WTC11 (cell line): ENCODE measurements at regions not wholly inside any gene's neighbourhood (a gene's known extent, or its start where the extent isn't known, plus 50 kb on each side); places are given as distances from the start of the nearest gene placed in this dataset.

Experiments used
- ATAC-seq: fragments of 200-7000 bp; cut with Tn5 transposase; 2 replicates; pipeline ENCODE4 v1.10.0; 2021; ENCODE audit warnings: mild to moderate bottlenecking, moderate library complexity
- CTCF ChIA-PET: fragments of 300-600 bp; sonication (Branson Sonifier 250); formaldehyde crosslinking; loops from one replicate; lab custom pipeline; 2021; ENCODE audit warnings: antibody characterized with exemption; lab: Charles Lee
- POLR2A ChIA-PET: fragments of 350-600 bp; sonication (Branson Sonifier 250); formaldehyde crosslinking; loops from one replicate; lab custom pipeline; 2021; ENCODE audit warnings: antibody characterized with exemption; lab: Charles Lee
- DNase-seq: peaks from one replicate; pipeline ENCODE4 v3.0.0; 2021; ENCODE audit warnings: low spot score
- H3K27ac Mint-ChIP-seq: 2 replicates; pipeline ENCODE4 v1.8.0; 2021; ENCODE audit warnings: mixed read lengths
- H3K27me3 Mint-ChIP-seq: 2 replicates; pipeline ENCODE4 v1.8.0; 2021; ENCODE audit warnings: low read depth, mild to moderate bottlenecking, moderate library complexity, mixed read lengths
- H3K36me3 Mint-ChIP-seq: 2 replicates; pipeline ENCODE4 v1.8.0; 2021; ENCODE audit warnings: mixed read lengths
- H3K4me1 Mint-ChIP-seq: 2 replicates; pipeline ENCODE4 v1.8.0; 2022; ENCODE audit warnings: mixed read lengths
- H3K4me3 Mint-ChIP-seq: 2 replicates; pipeline ENCODE4 v1.8.0; 2021; ENCODE audit warnings: mild to moderate bottlenecking, moderate library complexity, mixed read lengths
- H3K9me3 Mint-ChIP-seq: 2 replicates; pipeline ENCODE4 v1.8.0; 2021; ENCODE audit warnings: mixed read lengths
- AFF4 ChIP-seq: sonication (generic); formaldehyde crosslinking; IDR thresholded peaks from 2 replicates; pipeline ENCODE4 v1.8.1; 2023; ENCODE audit warnings: mild to moderate bottlenecking, missing genetic modification reagents, borderline replicate concordance
- E2F5 ChIP-seq: sonication (generic); formaldehyde crosslinking; IDR thresholded peaks from 2 replicates; pipeline ENCODE4 v1.8.1; 2022; ENCODE audit warnings: mild to moderate bottlenecking, moderate library complexity, missing genetic modification reagents
- ESRRA ChIP-seq: sonication (generic); formaldehyde crosslinking; IDR thresholded peaks from 2 replicates; pipeline ENCODE4 v1.8.1; 2022; ENCODE audit warnings: mild to moderate bottlenecking, missing genetic modification reagents, borderline replicate concordance
- HMGXB4 ChIP-seq: sonication (generic); formaldehyde crosslinking; IDR thresholded peaks from 2 replicates; pipeline ENCODE4 v1.8.1; 2023; ENCODE audit warnings: mild to moderate bottlenecking, moderate library complexity, missing genetic modification reagents
- PREB ChIP-seq: sonication (generic); formaldehyde crosslinking; IDR thresholded peaks from 2 replicates; pipeline ENCODE4 v1.8.1; 2022; ENCODE audit warnings: mild to moderate bottlenecking, missing genetic modification reagents, moderate library complexity, borderline replicate concordance
- RELA ChIP-seq: sonication (generic); formaldehyde crosslinking; IDR thresholded peaks from 2 replicates; pipeline ENCODE4 v1.8.1; 2022; ENCODE audit warnings: missing genetic modification reagents, mild to moderate bottlenecking, borderline replicate concordance
- TCF7 ChIP-seq: sonication (generic); formaldehyde crosslinking; IDR thresholded peaks from 2 replicates; pipeline ENCODE4 v1.8.0; 2022; ENCODE audit warnings: mild to moderate bottlenecking, low read depth, missing genetic modification reagents, moderate library complexity
- TEAD4 ChIP-seq: sonication (generic); formaldehyde crosslinking; IDR thresholded peaks from 2 replicates; pipeline ENCODE4 v1.8.0; 2022; ENCODE audit warnings: mild to moderate bottlenecking, missing genetic modification reagents
- USF1 ChIP-seq: sonication (generic); formaldehyde crosslinking; IDR thresholded peaks from 2 replicates; pipeline ENCODE4 v1.8.0; 2022; ENCODE audit warnings: mild to moderate bottlenecking, missing genetic modification reagents
- ZNF121 ChIP-seq: sonication (generic); formaldehyde crosslinking; IDR thresholded peaks from 2 replicates; pipeline ENCODE4 v1.8.0; 2023; ENCODE audit warnings: missing genetic modification reagents
- ZNF281 ChIP-seq: sonication (generic); formaldehyde crosslinking; IDR thresholded peaks from 2 replicates; pipeline ENCODE4 v1.8.0; 2023; ENCODE audit warnings: mild to moderate bottlenecking, missing genetic modification reagents
- ZNF396 ChIP-seq: fragments of 250-450 bp; sonication (Bioruptor Pico); IDR thresholded peaks from 2 replicates; pipeline ENCODE4 v1.8.0; 2021; ENCODE audit warnings: mild to moderate bottlenecking, moderate library complexity, borderline replicate concordance
- ZNF423 ChIP-seq: fragments of 250-450 bp; sonication (Bioruptor Pico); IDR thresholded peaks from 2 replicates; pipeline ENCODE4 v2.1.2; 2022; ENCODE audit warnings: mild to moderate bottlenecking, moderate library complexity

GRCh38 chr12:105935981-105936380 is 202.8 kb downstream of the NUAK1 start:
- Mint-ChIP-seq H3K9me3 (peaks cover 5% of the 10 kb centered on the region; the same call in 1 of the 2 replicates), H3K36me3 (no peaks in the 10 kb centered on the region), H3K27ac (no peak overlapping the region), H3K4me1 (peaks cover 36% of the 10 kb centered on the region), H3K4me3 (no peak overlapping the region), H3K27me3 (no peaks in the 10 kb centered on the region)
- ChIA-PET POLR2A (no interaction called here), CTCF (no interaction called here)
- DNase-seq (no peak), ATAC-seq (no peak)
- TF ChIP-seq ZNF281 (CRISPR knock-in tag) (no peak), TEAD4 (CRISPR knock-in tag) (no peak)

GRCh38 chr12:105936496-105936895 is 202.3 kb downstream of the NUAK1 start:
- TF ChIP-seq PREB (no peak), ZNF396 (CRISPR knock-in tag) (no peak), ESRRA (CRISPR knock-in tag) (no peak), E2F5 (CRISPR knock-in tag) (no peak), RELA (CRISPR knock-in tag) (no peak), USF1 (CRISPR knock-in tag) (no peak), TCF7 (no peak), HMGXB4 (CRISPR knock-in tag) (no peak)
- CTCF ChIA-PET: no interaction called here
- peaks cover 33% of the 10 kb centered on the region for H3K4me1 Mint-ChIP-seq
- no peak overlapping the region for H3K4me3 Mint-ChIP-seq
- no peak for ATAC-seq
- no peaks in the 10 kb centered on the region for H3K36me3 Mint-ChIP-seq
- POLR2A ChIA-PET: no interaction called here
- DNase-seq: no peak
- H3K9me3 Mint-ChIP-seq: peaks cover 5% of the 10 kb centered on the region; the same call in 1 of the 2 replicates
- H3K27me3 Mint-ChIP-seq: no peaks in the 10 kb centered on the region
- no peak overlapping the region for H3K27ac Mint-ChIP-seq

- H3K9me3 Mint-ChIP-seq: peaks cover 5% of the 10 kb centered on the region; the same call in 1 of the 2 replicates
- no peaks in the 10 kb centered on the region for H3K36me3 Mint-ChIP-seq
- CTCF ChIA-PET: no interaction called here
- ATAC-seq: no peak
- H3K27me3 Mint-ChIP-seq: no peaks in the 10 kb centered on the region
- H3K4me3 Mint-ChIP-seq: no peak overlapping the region
- no peak overlapping the region for H3K27ac Mint-ChIP-seq
- TF ChIP-seq AFF4 (CRISPR knock-in tag): no peak
- TF ChIP-seq ZNF121: no peak
- TF ChIP-seq ZNF423 (CRISPR knock-in tag): no peak
- TF ChIP-seq, all 79 proteins: peak for 0
- no peak for DNase-seq
- H3K4me1 Mint-ChIP-seq: peaks cover 30% of the 10 kb centered on the region
- POLR2A ChIA-PET: no interaction called here
These were observed 201.7 kb downstream of the NUAK1 start for GRCh38 chr12:105937009-105937408.
